ENCODE measurements at regions not wholly inside any gene's neighbourhood (a gene's known extent, or its start where the extent isn't known, plus 50 kb on each side); places are given as distances from the start of the nearest gene placed in this dataset.

DNA sequence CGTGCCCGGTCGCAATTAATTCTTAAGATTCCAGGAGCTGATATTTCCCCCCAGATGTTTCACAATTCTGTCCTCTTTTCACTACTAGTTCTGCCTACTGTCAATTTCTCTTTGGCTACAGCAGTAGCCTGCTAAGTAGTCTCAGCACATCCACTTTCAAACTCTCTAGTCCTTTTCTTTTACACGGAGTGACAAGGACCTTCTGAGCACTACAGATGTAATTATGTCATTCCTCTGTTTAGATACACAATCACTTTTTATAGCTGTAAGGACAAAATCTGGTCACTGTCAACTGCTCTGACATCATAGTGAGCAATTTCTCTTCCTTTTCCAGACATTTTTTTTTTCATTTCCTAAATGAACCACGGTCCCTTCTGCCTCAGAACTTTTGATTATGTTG is 421.7 kb upstream of the CHRM3 start:
- TF ChIP-seq, protein P1, sequence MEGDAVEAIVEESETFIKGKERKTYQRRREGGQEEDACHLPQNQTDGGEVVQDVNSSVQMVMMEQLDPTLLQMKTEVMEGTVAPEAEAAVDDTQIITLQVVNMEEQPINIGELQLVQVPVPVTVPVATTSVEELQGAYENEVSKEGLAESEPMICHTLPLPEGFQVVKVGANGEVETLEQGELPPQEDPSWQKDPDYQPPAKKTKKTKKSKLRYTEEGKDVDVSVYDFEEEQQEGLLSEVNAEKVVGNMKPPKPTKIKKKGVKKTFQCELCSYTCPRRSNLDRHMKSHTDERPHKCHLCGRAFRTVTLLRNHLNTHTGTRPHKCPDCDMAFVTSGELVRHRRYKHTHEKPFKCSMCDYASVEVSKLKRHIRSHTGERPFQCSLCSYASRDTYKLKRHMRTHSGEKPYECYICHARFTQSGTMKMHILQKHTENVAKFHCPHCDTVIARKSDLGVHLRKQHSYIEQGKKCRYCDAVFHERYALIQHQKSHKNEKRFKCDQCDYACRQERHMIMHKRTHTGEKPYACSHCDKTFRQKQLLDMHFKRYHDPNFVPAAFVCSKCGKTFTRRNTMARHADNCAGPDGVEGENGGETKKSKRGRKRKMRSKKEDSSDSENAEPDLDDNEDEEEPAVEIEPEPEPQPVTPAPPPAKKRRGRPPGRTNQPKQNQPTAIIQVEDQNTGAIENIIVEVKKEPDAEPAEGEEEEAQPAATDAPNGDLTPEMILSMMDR (IDR thresholded peaks at IDR 0.05) = no peak
- TF ChIP-seq POLR2A (IDR thresholded peaks at IDR 0.05) (no peak), POLR2AphosphoS5 (IDR thresholded peaks at IDR 0.05) (no peak)
